ENCODE measurements at regions not wholly inside any gene's neighbourhood (a gene's known extent, or its start where the extent isn't known, plus 50 kb on each side); places are given as distances from the start of the nearest gene placed in this dataset.
"Not testable (repeated sequence)": the region's sequence is repeated elsewhere in the genome, so short reads cannot be mapped to it uniquely, and the experiment has no call there.

GRCh38 chr3:44146073-44146472 lies 95.6 kb upstream of the TOPAZ1 start:
- no peak for DNase-seq

- DNase-seq: no peak
These were observed 81.9 kb upstream of the TOPAZ1 start for GRCh38 chr3:44159696-44160300.

GRCh38 chr3:44160818-44161217 lies 80.9 kb upstream of the TOPAZ1 start:
- no peak for DNase-seq

- DNase-seq: no peak
These were observed 69.8 kb upstream of the TOPAZ1 start for GRCh38 chr3:44171891-44172290.

- DNase-seq: not testable (repeated sequence)
These were observed 69.0 kb upstream of the TOPAZ1 start for GRCh38 chr3:44172701-44173100.

- DNase-seq: no peak
These were observed 68.4 kb upstream of the TOPAZ1 start for GRCh38 chr3:44173263-44173662.

- no peak for DNase-seq
These were observed 66.6 kb upstream of the TOPAZ1 start for GRCh38 chr3:44175070-44175469.

GRCh38 chr3:44179246-44179645 lies 62.4 kb upstream of the TOPAZ1 start:
- no peak for DNase-seq

GRCh38 chr3:44184319-44184953 lies 57.2 kb upstream of the TOPAZ1 start:
- no peak for DNase-seq

GRCh38 chr3:44185396-44185915 lies 56.2 kb upstream of the TOPAZ1 start:
- DNase-seq: no peak

- no peak for DNase-seq
These were observed 55.5 kb upstream of the TOPAZ1 start for GRCh38 chr3:44186111-44186672.

GRCh38 chr3:44186712-44187111 lies 55.0 kb upstream of the TOPAZ1 start:
- no peak for DNase-seq
